ENCODE measurements at regions not wholly inside any gene's neighbourhood (a gene's known extent, or its start where the extent isn't known, plus 50 kb on each side); places are given as distances from the start of the nearest gene placed in this dataset.

DNA sequence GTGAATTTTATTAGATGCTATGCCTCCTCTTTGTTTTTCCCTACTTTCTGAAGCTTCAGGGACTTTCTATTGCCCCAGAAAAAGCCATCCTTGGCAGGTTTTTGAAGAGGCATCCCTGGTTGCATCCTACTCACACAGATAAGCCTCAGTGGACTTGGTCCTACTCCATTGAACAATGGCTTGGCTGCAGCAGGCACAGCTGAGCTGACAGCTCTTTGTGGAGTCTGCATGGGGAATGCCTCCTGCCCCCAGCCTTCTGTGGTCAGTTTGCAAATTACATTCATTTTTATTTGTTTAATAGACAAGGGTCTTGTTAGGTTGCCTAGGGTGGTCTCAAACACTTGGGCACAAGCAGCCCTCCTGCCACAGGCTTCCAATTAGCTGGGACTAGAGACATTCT, 69.7 kb downstream of the NPAP1 start:
- Mint-ChIP-seq H3K4me1 (no peaks in the 10 kb centered on the region), H3K9me3 (ENCODE audit: insufficient read depth) (peaks cover 3% of the 10 kb centered on the region), H3K27me3 (no peaks in the 10 kb centered on the region), H3K27ac (no peak overlapping the region), H3K4me3 (no peak overlapping the region)
- Histone ChIP-seq H3K4me1 (ENCODE audit: control insufficient read depth in 2 of 2, insufficient read depth in 2 of 2, low read length in 2 of 2) (no peaks in the 10 kb centered on the region), H3K9me3 (ENCODE audit: control extremely low read depth in 1 of 3, control insufficient read depth in 2 of 3, insufficient read depth in 1 of 3, low read length in 2 of 3) (peaks cover 0 to 25% (median 0%) of the 10 kb centered on the region in 3 donors), H3K27me3 (replicated peaks in 1 of 4; ENCODE audit: control extremely low read depth in 1 of 4, control insufficient read depth in 3 of 4, insufficient read depth in 4 of 4, low read length in 3 of 4) (no peaks in the 10 kb centered on the region), H3K27ac (ENCODE audit: low read length in 2 of 2) (no peak overlapping the region), H3K36me3 (replicated peaks in 1 of 2; ENCODE audit: control extremely low read depth in 1 of 2, control insufficient read depth in 1 of 2, extremely low read depth in 1 of 2, insufficient read depth in 2 of 2, low read length in 1 of 2) (no peaks in the 10 kb centered on the region), H3K4me2 (replicated peaks; ENCODE audit: low read depth, low read length, poor library complexity, severe bottlenecking) (no peak overlapping the region), H3K4me3 (ENCODE audit: control extremely low read depth in 1 of 5, extremely low read depth in 1 of 5, insufficient read depth in 1 of 5, low read depth in 2 of 5, low read length in 4 of 5) (no peak overlapping the region), H2AFZ (ENCODE audit: insufficient read depth, low read depth, low read length, poor library complexity, severe bottlenecking) (no peak overlapping the region), H3K9ac (ENCODE audit: low read length) (no peak overlapping the region), H3K79me2 (ENCODE audit: control insufficient read depth, insufficient read depth, low read length) (no peaks in the 10 kb centered on the region), H4K20me1 (ENCODE audit: control insufficient read depth, insufficient read depth, low read length, poor library complexity, severe bottlenecking) (no peaks in the 10 kb centered on the region)
- POLR2A ChIA-PET: no interaction called here
- TF ChIP-seq, protein P1, sequence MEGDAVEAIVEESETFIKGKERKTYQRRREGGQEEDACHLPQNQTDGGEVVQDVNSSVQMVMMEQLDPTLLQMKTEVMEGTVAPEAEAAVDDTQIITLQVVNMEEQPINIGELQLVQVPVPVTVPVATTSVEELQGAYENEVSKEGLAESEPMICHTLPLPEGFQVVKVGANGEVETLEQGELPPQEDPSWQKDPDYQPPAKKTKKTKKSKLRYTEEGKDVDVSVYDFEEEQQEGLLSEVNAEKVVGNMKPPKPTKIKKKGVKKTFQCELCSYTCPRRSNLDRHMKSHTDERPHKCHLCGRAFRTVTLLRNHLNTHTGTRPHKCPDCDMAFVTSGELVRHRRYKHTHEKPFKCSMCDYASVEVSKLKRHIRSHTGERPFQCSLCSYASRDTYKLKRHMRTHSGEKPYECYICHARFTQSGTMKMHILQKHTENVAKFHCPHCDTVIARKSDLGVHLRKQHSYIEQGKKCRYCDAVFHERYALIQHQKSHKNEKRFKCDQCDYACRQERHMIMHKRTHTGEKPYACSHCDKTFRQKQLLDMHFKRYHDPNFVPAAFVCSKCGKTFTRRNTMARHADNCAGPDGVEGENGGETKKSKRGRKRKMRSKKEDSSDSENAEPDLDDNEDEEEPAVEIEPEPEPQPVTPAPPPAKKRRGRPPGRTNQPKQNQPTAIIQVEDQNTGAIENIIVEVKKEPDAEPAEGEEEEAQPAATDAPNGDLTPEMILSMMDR (IDR thresholded peaks at IDR 0.05): no peak
- no peak for TF ChIP-seq EZH2 (IDR thresholded peaks at IDR 0.05; ENCODE audit: borderline replicate concordance, insufficient read depth, low read depth, low read length, poor library complexity, severe bottlenecking)
- CTCF ChIA-PET: no interaction called here
- ATAC-seq (ENCODE audit: low read depth): no peak
- intact Hi-C loops (cut with micrococcal nuclease): no loop called here
- no peak for DNase-seq

DNA sequence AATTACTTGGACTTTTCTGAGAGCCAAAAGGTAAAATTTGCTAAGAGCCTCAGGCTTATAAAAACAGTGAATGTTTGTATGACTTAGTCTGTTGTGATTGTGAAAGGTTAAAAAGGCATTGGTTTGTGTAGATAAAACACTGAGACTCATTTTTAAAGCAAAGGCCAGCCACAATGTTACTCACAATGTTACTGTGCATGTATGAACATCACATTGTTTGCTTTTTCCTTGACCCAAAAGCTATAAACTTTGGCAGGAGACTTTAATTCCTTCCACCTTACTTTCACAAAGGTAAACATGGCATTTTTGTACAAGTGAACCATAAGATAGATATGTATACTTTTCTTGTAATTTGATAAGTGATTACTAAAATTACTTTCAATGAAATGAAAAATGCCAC, 70.5 kb downstream of the NPAP1 start:
- no peaks in the 10 kb centered on the region for H3K4me1 Mint-ChIP-seq
- H3K9me3 Mint-ChIP-seq (ENCODE audit: insufficient read depth): peaks cover 3% of the 10 kb centered on the region
- no peaks in the 10 kb centered on the region for H3K27me3 Mint-ChIP-seq
- H3K4me2 ChIP-seq (replicated peaks; ENCODE audit: low read depth, low read length, poor library complexity, severe bottlenecking): no peak overlapping the region
- H2AFZ ChIP-seq (ENCODE audit: insufficient read depth, low read depth, low read length, poor library complexity, severe bottlenecking): no peak overlapping the region
- H3K27ac Mint-ChIP-seq: no peak overlapping the region
- ChIA-PET POLR2A (no interaction called here), CTCF (no interaction called here)
- H3K4me3 ChIP-seq (ENCODE audit: control extremely low read depth in 1 of 5, extremely low read depth in 1 of 5, insufficient read depth in 1 of 5, low read depth in 2 of 5, low read length in 4 of 5): no peak overlapping the region
- H3K9ac ChIP-seq (ENCODE audit: low read length): no peak overlapping the region
- H3K36me3 ChIP-seq (replicated peaks in 1 of 2; ENCODE audit: control extremely low read depth in 1 of 2, control insufficient read depth in 1 of 2, extremely low read depth in 1 of 2, insufficient read depth in 2 of 2, low read length in 1 of 2): no peaks in the 10 kb centered on the region
- no peak for DNase-seq
- intact Hi-C loops (cut with micrococcal nuclease): no loop called here
- ATAC-seq (ENCODE audit: low read depth): no peak
- TF ChIP-seq EZH2 (IDR thresholded peaks at IDR 0.05; ENCODE audit: borderline replicate concordance, insufficient read depth, low read depth, low read length, poor library complexity, severe bottlenecking): no peak
- TF ChIP-seq, protein P1 (IDR thresholded peaks at IDR 0.05): no peak
- H3K9me3 ChIP-seq (ENCODE audit: control extremely low read depth in 1 of 3, control insufficient read depth in 2 of 3, insufficient read depth in 1 of 3, low read length in 2 of 3): peaks cover 0 to 25% (median 0%) of the 10 kb centered on the region in 3 donors
- no peaks in the 10 kb centered on the region for H4K20me1 ChIP-seq (ENCODE audit: control insufficient read depth, insufficient read depth, low read length, poor library complexity, severe bottlenecking)
- H3K4me3 Mint-ChIP-seq: no peak overlapping the region
- no peaks in the 10 kb centered on the region for H3K27me3 ChIP-seq (replicated peaks in 1 of 4; ENCODE audit: control extremely low read depth in 1 of 4, control insufficient read depth in 3 of 4, insufficient read depth in 4 of 4, low read length in 3 of 4)
- no peak overlapping the region for H3K27ac ChIP-seq (ENCODE audit: low read length in 2 of 2)
- H3K4me1 ChIP-seq (ENCODE audit: control insufficient read depth in 2 of 2, insufficient read depth in 2 of 2, low read length in 2 of 2): no peaks in the 10 kb centered on the region
- no peaks in the 10 kb centered on the region for H3K79me2 ChIP-seq (ENCODE audit: control insufficient read depth, insufficient read depth, low read length)
